Chondrocyte (in vitro differentiated cells): ENCODE measurements at regions not wholly inside any gene's neighbourhood (a gene's known extent, or its start where the extent isn't known, plus 50 kb on each side); places are given as distances from the start of the nearest gene placed in this dataset.
A peak's percentile ranks its signal among the peaks of the same experiment; 100 is the strongest.

Experiments
- DNase-seq: peaks from one replicate; pipeline ENCODE4 v3.0.0; 2021; ENCODE audit warnings: mixed read lengths, low spot score
- H3K27ac Mint-ChIP-seq: one replicate; pipeline ENCODE4 v1.8.0; 2021; ENCODE audit warnings: mild to moderate bottlenecking, moderate library complexity, mixed read lengths; ENCODE audit not compliant: unreplicated experiment
- H3K27me3 Mint-ChIP-seq: 2 replicates; pipeline ENCODE4 v1.8.0; 2021; ENCODE audit warnings: low read depth, mixed read lengths
- H3K36me3 Mint-ChIP-seq: 2 replicates; pipeline ENCODE4 v1.8.0; 2021; ENCODE audit warnings: low read depth, mixed read lengths
- H3K4me1 Mint-ChIP-seq: 2 replicates; pipeline ENCODE4 v1.8.0; 2021; ENCODE audit warnings: low read depth, mild to moderate bottlenecking, mixed read lengths
- H3K4me3 Mint-ChIP-seq: one replicate; pipeline ENCODE4 v1.8.0; 2021; ENCODE audit warnings: mild to moderate bottlenecking, moderate library complexity, mixed read lengths; ENCODE audit not compliant: unreplicated experiment
- H3K9me3 Mint-ChIP-seq: 2 replicates; pipeline ENCODE4 v1.8.0; 2021; ENCODE audit warnings: low read depth, mixed read lengths
- TF ChIP-seq, protein P1 (sequence below): fragments of 200-600 bp; sonication (generic); IDR thresholded peaks from 2 replicates; pipeline ENCODE4 v1.5.0; 2021; ENCODE audit warnings: antibody characterized with exemption, mild to moderate bottlenecking, moderate library complexity

DNA sequence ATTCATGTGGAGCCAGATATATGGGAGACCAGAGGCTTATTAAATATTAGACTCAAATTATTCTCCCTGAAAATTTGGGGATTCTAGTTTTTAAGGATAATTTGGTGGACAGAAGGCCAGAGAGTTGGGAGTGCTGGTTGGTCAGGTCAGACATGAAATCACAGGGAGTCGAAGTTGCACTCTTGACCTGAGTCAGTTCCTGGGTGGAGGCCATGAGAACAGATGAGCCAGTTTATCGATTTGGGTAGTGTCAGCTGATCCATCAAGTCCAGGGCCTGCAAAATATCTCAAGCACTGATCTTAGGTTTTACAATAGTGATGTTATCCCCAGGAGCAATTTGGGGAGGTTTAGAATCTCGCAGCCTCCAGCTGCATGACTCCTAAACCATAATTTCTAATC is 563.5 kb upstream of the NRSN1 start:
- H3K27ac Mint-ChIP-seq = no peak overlapping the region
- H3K4me3 Mint-ChIP-seq = no peak overlapping the region
- TF ChIP-seq, protein P1, sequence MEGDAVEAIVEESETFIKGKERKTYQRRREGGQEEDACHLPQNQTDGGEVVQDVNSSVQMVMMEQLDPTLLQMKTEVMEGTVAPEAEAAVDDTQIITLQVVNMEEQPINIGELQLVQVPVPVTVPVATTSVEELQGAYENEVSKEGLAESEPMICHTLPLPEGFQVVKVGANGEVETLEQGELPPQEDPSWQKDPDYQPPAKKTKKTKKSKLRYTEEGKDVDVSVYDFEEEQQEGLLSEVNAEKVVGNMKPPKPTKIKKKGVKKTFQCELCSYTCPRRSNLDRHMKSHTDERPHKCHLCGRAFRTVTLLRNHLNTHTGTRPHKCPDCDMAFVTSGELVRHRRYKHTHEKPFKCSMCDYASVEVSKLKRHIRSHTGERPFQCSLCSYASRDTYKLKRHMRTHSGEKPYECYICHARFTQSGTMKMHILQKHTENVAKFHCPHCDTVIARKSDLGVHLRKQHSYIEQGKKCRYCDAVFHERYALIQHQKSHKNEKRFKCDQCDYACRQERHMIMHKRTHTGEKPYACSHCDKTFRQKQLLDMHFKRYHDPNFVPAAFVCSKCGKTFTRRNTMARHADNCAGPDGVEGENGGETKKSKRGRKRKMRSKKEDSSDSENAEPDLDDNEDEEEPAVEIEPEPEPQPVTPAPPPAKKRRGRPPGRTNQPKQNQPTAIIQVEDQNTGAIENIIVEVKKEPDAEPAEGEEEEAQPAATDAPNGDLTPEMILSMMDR = no peak
- DNase-seq = no peak
- peaks cover 13% of the 10 kb centered on the region for H3K9me3 Mint-ChIP-seq
- H3K36me3 Mint-ChIP-seq = peaks cover 6% of the 10 kb centered on the region
- no peaks in the 10 kb centered on the region for H3K27me3 Mint-ChIP-seq
- no peaks in the 10 kb centered on the region for H3K4me1 Mint-ChIP-seq

DNA sequence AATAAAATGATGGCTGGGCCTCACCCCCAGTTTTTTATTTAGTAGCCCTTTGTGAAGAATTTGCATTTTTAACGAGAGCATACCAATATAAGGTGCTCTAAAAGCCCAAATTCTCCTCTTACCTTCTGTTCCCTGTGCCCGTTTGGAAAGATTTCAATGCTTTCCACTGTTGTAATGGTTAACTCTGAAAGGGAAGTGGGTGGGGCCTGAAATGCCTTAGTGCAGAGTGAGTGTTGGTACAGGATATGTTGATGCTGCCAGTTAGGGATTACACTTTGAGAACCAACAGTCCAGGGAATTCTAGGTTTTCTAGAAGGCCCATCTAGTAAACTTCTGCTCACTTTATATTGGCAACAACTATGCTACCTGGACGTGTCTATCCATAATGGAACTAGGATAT is 562.7 kb upstream of the NRSN1 start:
- H3K4me1 Mint-ChIP-seq = no peaks in the 10 kb centered on the region
- DNase-seq = no peak
- H3K4me3 Mint-ChIP-seq = no peak overlapping the region
- TF ChIP-seq, protein P1 = no peak
- no peak overlapping the region for H3K27ac Mint-ChIP-seq
- H3K9me3 Mint-ChIP-seq = peaks cover 13% of the 10 kb centered on the region
- no peaks in the 10 kb centered on the region for H3K27me3 Mint-ChIP-seq
- peaks cover 6% of the 10 kb centered on the region for H3K36me3 Mint-ChIP-seq

DNA sequence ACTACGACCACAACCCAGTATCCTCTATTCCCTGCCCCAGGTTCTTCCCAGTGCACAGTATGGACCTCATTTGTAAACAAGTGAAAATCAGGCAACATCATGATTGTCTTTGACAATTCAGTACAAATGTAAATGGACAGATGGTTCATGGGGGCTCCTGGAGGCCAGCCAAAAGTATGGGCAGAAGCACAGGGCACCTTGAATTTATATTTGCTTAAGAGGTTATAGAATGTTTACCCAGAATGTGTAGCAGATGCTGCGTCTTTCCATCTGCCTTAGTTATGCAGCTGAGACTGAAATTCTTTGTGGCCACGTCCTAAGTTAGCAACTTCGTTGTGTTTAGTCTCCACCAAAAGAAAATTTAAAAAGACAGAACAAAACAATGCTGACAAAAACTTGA is 559.6 kb upstream of the NRSN1 start:
- no peak overlapping the region for H3K27ac Mint-ChIP-seq
- DNase-seq = no peak
- TF ChIP-seq, protein P1 = no peak
- H3K4me1 Mint-ChIP-seq = no peaks in the 10 kb centered on the region
- peaks cover 6% of the 10 kb centered on the region for H3K36me3 Mint-ChIP-seq
- no peaks in the 10 kb centered on the region for H3K27me3 Mint-ChIP-seq
- no peak overlapping the region for H3K4me3 Mint-ChIP-seq
- peaks cover 19% of the 10 kb centered on the region for H3K9me3 Mint-ChIP-seq

DNA sequence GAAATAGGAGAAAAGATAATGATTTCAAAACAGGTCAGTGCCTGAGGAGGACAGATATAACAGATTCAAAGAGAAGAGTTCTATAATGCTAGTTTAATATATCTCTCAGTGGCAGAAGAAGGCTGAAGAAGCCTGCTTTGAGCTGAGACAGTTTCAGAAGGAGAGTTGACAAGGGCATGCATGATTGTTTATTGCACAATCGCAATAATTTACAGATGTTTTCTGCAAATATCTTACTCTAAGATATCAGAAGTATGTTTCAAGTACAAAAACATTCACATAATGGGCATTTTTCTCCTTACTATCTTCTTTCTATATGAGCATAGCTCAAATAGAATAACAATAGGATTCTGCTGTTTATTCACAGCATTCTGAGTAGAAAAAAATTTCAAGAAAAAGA is 557.7 kb upstream of the NRSN1 start:
- Mint-ChIP-seq H3K27me3 (no peaks in the 10 kb centered on the region), H3K4me1 (no peaks in the 10 kb centered on the region), H3K36me3 (peaks cover 1% of the 10 kb centered on the region), H3K4me3 (no peak overlapping the region), H3K9me3 (peaks cover 16% of the 10 kb centered on the region), H3K27ac (no peak overlapping the region)
- TF ChIP-seq, protein P1 = no peak
- no peak for DNase-seq

DNA sequence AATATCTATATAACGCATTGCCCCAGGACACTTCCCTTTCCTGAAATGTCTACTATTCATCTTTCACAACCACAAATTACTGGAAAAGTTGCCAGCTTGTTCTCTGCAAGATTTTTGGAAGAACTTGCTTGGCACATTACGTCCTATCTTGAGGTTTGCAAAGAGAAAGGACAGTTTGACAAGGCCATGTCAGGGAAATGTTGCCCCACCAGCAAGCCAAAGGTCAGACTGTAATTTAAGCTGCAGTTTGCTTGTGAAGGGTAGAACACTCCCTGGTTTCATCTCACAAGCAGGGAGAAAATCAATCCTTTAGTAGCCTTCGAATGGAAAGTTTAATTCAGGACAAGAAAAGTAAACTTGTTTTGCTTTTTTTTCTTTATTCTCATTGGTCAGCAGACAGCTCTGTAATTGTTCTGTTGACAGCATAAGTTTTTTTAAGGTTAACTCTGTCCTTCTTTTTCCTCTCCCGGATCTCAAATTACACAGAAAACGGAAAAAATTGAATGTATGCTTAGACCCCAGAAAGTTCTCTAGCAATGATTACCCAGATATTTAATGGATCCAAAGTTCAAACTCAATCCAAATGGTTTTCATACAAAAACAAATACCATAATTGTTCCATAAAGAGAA is 541.8 kb upstream of the NRSN1 start:
- Mint-ChIP-seq H3K27ac (peak overlapping the region; percentile 43), H3K27me3 (no peaks in the 10 kb centered on the region), H3K36me3 (no peaks in the 10 kb centered on the region), H3K4me1 (peaks cover 18% of the 10 kb centered on the region), H3K9me3 (peaks cover 2% of the 10 kb centered on the region), H3K4me3 (no peak overlapping the region)
- TF ChIP-seq, protein P1 = no peak
- no peak for DNase-seq
